ENCODE measurements at regions not wholly inside any gene's neighbourhood (a gene's known extent, or its start where the extent isn't known, plus 50 kb on each side); places are given as distances from the start of the nearest gene placed in this dataset.

GRCh38 chr11:32262367-32262766 is 171.5 kb downstream of the RCN1 start:
- Histone ChIP-seq H2AFZ (ENCODE audit: low read depth, low read length, severe bottlenecking) (no peak overlapping the region), H3K9ac (ENCODE audit: low read length) (no peak overlapping the region), H3F3A (ENCODE audit: insufficient read depth) (no peaks in the 10 kb centered on the region), H3K79me2 (ENCODE audit: insufficient read depth, low read length) (no peaks in the 10 kb centered on the region), H3K27ac (ENCODE audit: low read depth, low read length) (no peak overlapping the region), H4K20me1 (ENCODE audit: low read depth, low read length) (no peaks in the 10 kb centered on the region), H3K9me2 (replicated peaks; ENCODE audit: insufficient read depth, low read length) (no peaks in the 10 kb centered on the region), H3K4me2 (ENCODE audit: low read depth, low read length, poor library complexity, severe bottlenecking) (no peak overlapping the region), H3K36me3 (ENCODE audit: low read length) (no peaks in the 10 kb centered on the region), H3K4me3 (ENCODE audit: insufficient read depth, low read length, poor library complexity, severe bottlenecking) (no peak overlapping the region), H3K9me3 (ENCODE audit: insufficient read depth, low read length) (no peaks in the 10 kb centered on the region), H3K27me3 (ENCODE audit: low read length) (no peaks in the 10 kb centered on the region)
- TF ChIP-seq CTCF (IDR thresholded peaks at IDR 0.05; ENCODE audit: insufficient read depth, low read length, poor library complexity, severe bottlenecking) (no peak), EZH2phosphoT487 (conservative IDR thresholded peaks at IDR 0.05; ENCODE audit: low read length) (no peak)

- no peak overlapping the region for H3K4me2 ChIP-seq (ENCODE audit: low read depth, low read length, poor library complexity, severe bottlenecking)
- TF ChIP-seq EZH2phosphoT487 (conservative IDR thresholded peaks at IDR 0.05; ENCODE audit: low read length), result no peak
- no peak for TF ChIP-seq CTCF (IDR thresholded peaks at IDR 0.05; ENCODE audit: insufficient read depth, low read length, poor library complexity, severe bottlenecking)
- H4K20me1 ChIP-seq (ENCODE audit: low read depth, low read length), result no peaks in the 10 kb centered on the region
- no peak overlapping the region for H3K4me3 ChIP-seq (ENCODE audit: insufficient read depth, low read length, poor library complexity, severe bottlenecking)
- H3K27me3 ChIP-seq (ENCODE audit: low read length), result no peaks in the 10 kb centered on the region
- H3F3A ChIP-seq (ENCODE audit: insufficient read depth), result no peaks in the 10 kb centered on the region
- H3K27ac ChIP-seq (ENCODE audit: low read depth, low read length), result no peak overlapping the region
- no peaks in the 10 kb centered on the region for H3K36me3 ChIP-seq (ENCODE audit: low read length)
- no peak overlapping the region for H3K9ac ChIP-seq (ENCODE audit: low read length)
- no peak overlapping the region for H2AFZ ChIP-seq (ENCODE audit: low read depth, low read length, severe bottlenecking)
- no peaks in the 10 kb centered on the region for H3K9me2 ChIP-seq (replicated peaks; ENCODE audit: insufficient read depth, low read length)
- H3K9me3 ChIP-seq (ENCODE audit: insufficient read depth, low read length), result no peaks in the 10 kb centered on the region
- no peaks in the 10 kb centered on the region for H3K79me2 ChIP-seq (ENCODE audit: insufficient read depth, low read length)
Observed at GRCh38 chr11:32265911-32266310, 169.4 kb downstream of the WT1 start.

- no peak overlapping the region for H3K9ac ChIP-seq (ENCODE audit: low read length)
- no peaks in the 10 kb centered on the region for H3K9me3 ChIP-seq (ENCODE audit: insufficient read depth, low read length)
- H3K4me2 ChIP-seq (ENCODE audit: low read depth, low read length, poor library complexity, severe bottlenecking), result no peak overlapping the region
- no peak for TF ChIP-seq CTCF (IDR thresholded peaks at IDR 0.05; ENCODE audit: insufficient read depth, low read length, poor library complexity, severe bottlenecking)
- H3F3A ChIP-seq (ENCODE audit: insufficient read depth), result no peaks in the 10 kb centered on the region
- no peaks in the 10 kb centered on the region for H3K36me3 ChIP-seq (ENCODE audit: low read length)
- H3K27ac ChIP-seq (ENCODE audit: low read depth, low read length), result no peak overlapping the region
- H3K4me3 ChIP-seq (ENCODE audit: insufficient read depth, low read length, poor library complexity, severe bottlenecking), result no peak overlapping the region
- no peaks in the 10 kb centered on the region for H3K79me2 ChIP-seq (ENCODE audit: insufficient read depth, low read length)
- no peaks in the 10 kb centered on the region for H3K9me2 ChIP-seq (replicated peaks; ENCODE audit: insufficient read depth, low read length)
- H3K27me3 ChIP-seq (ENCODE audit: low read length), result no peaks in the 10 kb centered on the region
- no peak overlapping the region for H2AFZ ChIP-seq (ENCODE audit: low read depth, low read length, severe bottlenecking)
- H4K20me1 ChIP-seq (ENCODE audit: low read depth, low read length), result no peaks in the 10 kb centered on the region
Observed at GRCh38 chr11:32266601-32267000, 168.7 kb downstream of the WT1 start.
